Testis (tissue), 2 donors: ENCODE measurements at regions not wholly inside any gene's neighbourhood (a gene's known extent, or its start where the extent isn't known, plus 50 kb on each side); places are given as distances from the start of the nearest gene placed in this dataset.

Experiments used
- DNase-seq: peaks from one replicate; pipeline ENCODE4 v3.0.0-alpha.2; 2019
- H3K27ac ChIP-seq, 2 donors: fragments of 200-600 bp; sonication (generic); one replicate each; pipeline ENCODE4 v1.5.1; 2019
- H3K27me3 ChIP-seq: fragments of 200-600 bp; sonication (generic); one replicate; pipeline ENCODE4 v1.5.1; 2019
- H3K36me3 ChIP-seq: fragments of 200-600 bp; sonication (generic); one replicate; pipeline ENCODE4 v1.5.1; 2017; ENCODE audit warnings: low read depth; ENCODE audit errors: missing control alignments
- H3K4me1 ChIP-seq: fragments of 200-600 bp; sonication (generic); one replicate; pipeline ENCODE4 v1.5.1; 2019
- H3K4me3 ChIP-seq, 2 donors: fragments of 200-600 bp; sonication (generic); one replicate each; pipeline ENCODE4 v1.5.1; 2017 to 2019
- H3K9me3 ChIP-seq: fragments of 200-600 bp; sonication (generic); one replicate; pipeline ENCODE4 v1.5.1; 2017
- CTCF ChIP-seq, 3 experiments: fragments of 450-650 bp in 2 of 3; fragments of 200-600 bp in 1 of 3; sonication (generic) in 1 of 3; IDR thresholded peaks; one replicate each; pipeline ENCODE4 v1.5.1; 2016 to 2019; ENCODE audit warnings: antibody characterized with exemption in 3 of 3, mild to moderate bottlenecking in 2 of 3, moderate library complexity in 1 of 3
- POLR2A ChIP-seq: fragments of 450-650 bp; IDR thresholded peaks from one replicate; pipeline ENCODE4 v1.6.1; 2017; ENCODE audit warnings: antibody characterized with exemption, mild to moderate bottlenecking, moderate library complexity
- WGBS, 2 donors: methylation state at CpG; one replicate each; pipeline ENCODE4 v1.1.5; 2018; 5-methylcytosine and 5-hydroxymethylcytosine counted together
- intact Hi-C: fragments of 100-400 bp; cut with DNase I; formaldehyde crosslinking; loops from one replicate; pipeline ENCODE4 v1.15.1; 2023; ENCODE audit warnings: low total_unique reads

- H3K9me3 ChIP-seq = no peaks in the 10 kb centered on the region
- whole genome bisulfite sequencing, 2 donors = 73 to 75% methylated on average over 3 of the region's 3 CpGs
- H3K27me3 ChIP-seq = no peaks in the 10 kb centered on the region
- H3K4me3 ChIP-seq = no peak overlapping the region
- no peaks in the 10 kb centered on the region for H3K4me1 ChIP-seq
- H3K36me3 ChIP-seq = no peaks in the 10 kb centered on the region
- TF ChIP-seq CTCF (IDR thresholded peaks at IDR 0.05) (no peak), POLR2A (no peak)
- no peak overlapping the region for H3K27ac ChIP-seq
- no peak for DNase-seq
- intact Hi-C loops = no loop called here
These were observed 173.2 kb upstream of the EYA4 start for GRCh38 chr6:133067960-133068359.

DNA sequence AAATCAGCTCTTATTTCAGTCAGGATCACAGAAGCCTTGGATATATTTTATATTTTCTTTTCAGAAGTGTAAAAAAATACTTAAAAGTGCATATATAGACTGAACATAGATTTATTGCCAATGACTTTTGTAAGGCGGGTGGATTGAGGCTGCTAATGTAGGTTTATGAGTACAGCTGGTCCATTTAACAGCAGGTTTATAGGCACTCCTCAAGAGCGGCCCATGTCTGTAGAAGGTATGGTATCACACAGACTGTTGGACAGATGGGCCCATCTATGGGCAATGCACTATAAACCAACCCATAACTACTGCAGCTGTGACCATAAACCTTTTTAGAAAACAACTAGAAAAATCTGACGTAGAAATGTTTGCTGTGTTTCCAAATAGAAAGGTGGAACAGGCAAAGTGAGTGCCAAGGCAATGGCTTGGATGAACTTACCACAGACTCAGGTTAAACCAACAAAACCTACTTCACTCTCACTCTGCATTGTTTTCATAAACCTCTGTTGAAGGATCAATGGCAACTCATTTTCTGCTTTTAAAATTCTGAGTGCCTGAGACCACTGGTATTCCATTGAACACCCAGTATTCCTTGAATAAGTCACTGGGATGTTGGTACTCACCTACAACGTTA is 170.6 kb upstream of the EYA4 start:
- no peaks in the 10 kb centered on the region for H3K36me3 ChIP-seq
- no peaks in the 10 kb centered on the region for H3K9me3 ChIP-seq
- TF ChIP-seq CTCF (IDR thresholded peaks at IDR 0.05) (no peak), POLR2A (no peak)
- whole genome bisulfite sequencing, 2 donors = 84 to 88% methylated on average over 4 of the region's 4 CpGs
- intact Hi-C loops = no loop called here
- DNase-seq = no peak
- no peaks in the 10 kb centered on the region for H3K4me1 ChIP-seq
- H3K27me3 ChIP-seq = no peaks in the 10 kb centered on the region
- H3K4me3 ChIP-seq = no peak overlapping the region
- H3K27ac ChIP-seq = no peak overlapping the region

DNA sequence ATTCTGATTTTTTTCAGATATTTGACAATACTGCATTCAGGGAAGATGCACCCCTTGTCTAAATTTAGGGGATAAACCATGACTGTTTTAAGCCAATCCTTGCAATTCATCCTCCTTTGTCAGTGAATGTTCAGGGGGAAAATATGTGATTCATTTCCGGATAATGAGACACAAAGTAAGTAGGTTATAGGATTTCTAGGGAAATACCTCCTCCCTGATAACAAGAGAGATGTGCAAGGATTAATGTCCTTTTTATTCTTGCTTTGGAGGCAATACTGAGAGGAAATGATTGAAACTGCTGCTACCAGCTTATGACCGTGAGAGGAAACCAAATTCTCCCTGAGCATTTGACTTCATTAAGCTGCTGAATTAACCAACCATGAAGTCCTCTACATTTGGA is 161.3 kb upstream of the EYA4 start:
- no peak for TF ChIP-seq CTCF (IDR thresholded peaks at IDR 0.05)
- TF ChIP-seq POLR2A = no peak
- H3K27me3 ChIP-seq = no peaks in the 10 kb centered on the region
- H3K4me3 ChIP-seq = no peak overlapping the region
- intact Hi-C loops = no loop called here
- H3K36me3 ChIP-seq = no peaks in the 10 kb centered on the region
- no peak overlapping the region for H3K27ac ChIP-seq
- H3K4me1 ChIP-seq = no peaks in the 10 kb centered on the region
- 65 to 87% methylated on average over 2 of the region's 2 CpGs for WGBS, 2 donors
- no peak for DNase-seq
- H3K9me3 ChIP-seq = no peaks in the 10 kb centered on the region

- no peak for DNase-seq
- H3K27me3 ChIP-seq = no peaks in the 10 kb centered on the region
These were observed 157.7 kb upstream of the EYA4 start for GRCh38 chr6:133083248-133083967.

More at GRCh38 chr6:133083248-133083967, 157.7 kb upstream of the EYA4 start:
- Histone ChIP-seq H3K4me3 (no peak overlapping the region), H3K36me3 (no peaks in the 10 kb centered on the region), H3K27ac (no peak overlapping the region), H3K4me1 (no peaks in the 10 kb centered on the region), H3K9me3 (no peaks in the 10 kb centered on the region)
- TF ChIP-seq CTCF (IDR thresholded peaks at IDR 0.05) (no peak), POLR2A (no peak)
- WGBS, 2 donors = 91 to 92% methylated on average over 2 of the region's 2 CpGs
- intact Hi-C loops = no loop called here
